A549 (cell line): ENCODE measurements at regions not wholly inside any gene's neighbourhood (a gene's known extent, or its start where the extent isn't known, plus 50 kb on each side); places are given as distances from the start of the nearest gene placed in this dataset.

Experiments
- CEBPB ChIP-seq, 2 experiments: fragments of >200 bp in 1 of 2; sonication (Bioruptor Twin) in 1 of 2; formaldehyde crosslinking in 1 of 2; IDR thresholded peaks; 2 replicates each; pipeline ENCODE4 v1.6.1; 2012 to 2016
- JUN ChIP-seq, 2 experiments: fragments of >200 bp; sonication (Bioruptor Twin); formaldehyde crosslinking; IDR thresholded peaks; 2 replicates in 1 of 2; 3 replicates in 1 of 2; pipeline ENCODE4 v1.6.1; 2016 to 2017
- MYC ChIP-seq: IDR thresholded peaks from 2 replicates; pipeline ENCODE4 v1.6.1; 2012; ENCODE audit warnings: mild to moderate bottlenecking, inconsistent platforms, low read length, improper control_type of control experiment, borderline replicate concordance
- PHF8 ChIP-seq: fragments of 200-600 bp; sonication (generic); IDR thresholded peaks from 2 replicates; pipeline ENCODE4 v1.6.1; 2016; ENCODE audit warnings: low read depth, mild to moderate bottlenecking, antibody characterized with exemption, moderate library complexity, borderline replicate concordance
- POLR2A ChIP-seq: IDR thresholded peaks from 2 replicates; pipeline ENCODE4 v1.6.1; 2012; ENCODE audit warnings: mild to moderate bottlenecking, low read length
- SREBF2 ChIP-seq: fragments of 450-650 bp; IDR thresholded peaks from 2 replicates; pipeline ENCODE4 v1.6.1; 2014; ENCODE audit warnings: mild to moderate bottlenecking, moderate library complexity
- TF ChIP-seq, protein P1 (sequence below): fragments of >200 bp; sonication (Bioruptor Twin); formaldehyde crosslinking; IDR thresholded peaks from 3 replicates; pipeline ENCODE4 v1.5.1; 2016

DNA sequence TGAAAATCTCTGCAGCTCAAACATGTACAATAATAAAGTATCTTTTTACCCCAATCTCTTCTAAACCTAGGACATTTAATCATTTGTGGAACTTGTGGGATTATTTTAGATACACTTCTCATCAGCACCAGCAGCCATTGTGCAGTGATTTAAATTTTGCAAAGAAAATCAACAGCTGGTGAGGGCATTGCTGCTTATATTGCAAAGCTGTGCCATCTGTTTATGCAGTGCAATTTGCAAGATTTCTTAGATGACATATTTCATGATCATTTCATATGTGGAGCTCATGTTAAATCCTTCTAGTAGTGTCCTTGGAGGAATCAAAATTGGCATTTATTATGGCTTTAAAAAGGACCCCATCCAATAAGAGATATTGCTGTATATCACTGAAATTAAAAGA is 320.7 kb downstream of the BTG1 start:
- TF ChIP-seq, protein P1, sequence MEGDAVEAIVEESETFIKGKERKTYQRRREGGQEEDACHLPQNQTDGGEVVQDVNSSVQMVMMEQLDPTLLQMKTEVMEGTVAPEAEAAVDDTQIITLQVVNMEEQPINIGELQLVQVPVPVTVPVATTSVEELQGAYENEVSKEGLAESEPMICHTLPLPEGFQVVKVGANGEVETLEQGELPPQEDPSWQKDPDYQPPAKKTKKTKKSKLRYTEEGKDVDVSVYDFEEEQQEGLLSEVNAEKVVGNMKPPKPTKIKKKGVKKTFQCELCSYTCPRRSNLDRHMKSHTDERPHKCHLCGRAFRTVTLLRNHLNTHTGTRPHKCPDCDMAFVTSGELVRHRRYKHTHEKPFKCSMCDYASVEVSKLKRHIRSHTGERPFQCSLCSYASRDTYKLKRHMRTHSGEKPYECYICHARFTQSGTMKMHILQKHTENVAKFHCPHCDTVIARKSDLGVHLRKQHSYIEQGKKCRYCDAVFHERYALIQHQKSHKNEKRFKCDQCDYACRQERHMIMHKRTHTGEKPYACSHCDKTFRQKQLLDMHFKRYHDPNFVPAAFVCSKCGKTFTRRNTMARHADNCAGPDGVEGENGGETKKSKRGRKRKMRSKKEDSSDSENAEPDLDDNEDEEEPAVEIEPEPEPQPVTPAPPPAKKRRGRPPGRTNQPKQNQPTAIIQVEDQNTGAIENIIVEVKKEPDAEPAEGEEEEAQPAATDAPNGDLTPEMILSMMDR, result no peak
- TF ChIP-seq PHF8 (no peak), CEBPB (IDR thresholded peaks at IDR 0.05) (no peak), MYC (no peak), SREBF2 (no peak), JUN (IDR thresholded peaks at IDR 0.05) (no peak), POLR2A (no peak)
